ENCODE measurements at regions not wholly inside any gene's neighbourhood (a gene's known extent, or its start where the extent isn't known, plus 50 kb on each side); places are given as distances from the start of the nearest gene placed in this dataset.

- no peaks in the 10 kb centered on the region for H3K9me2 ChIP-seq (ENCODE audit: insufficient read depth, low read length)
- H2AFZ ChIP-seq (ENCODE audit: low read depth, low read length): no peak overlapping the region
- TF ChIP-seq POLR2AphosphoS5 (IDR thresholded peaks at IDR 0.05) (no peak), RAD21 (conservative IDR thresholded peaks at IDR 0.05) (no peak), EP300 (conservative IDR thresholded peaks at IDR 0.05; ENCODE audit: poor library complexity, severe bottlenecking) (no peak), REST (IDR thresholded peaks at IDR 0.05; ENCODE audit: borderline replicate concordance) (no peak), MXI1 (conservative IDR thresholded peaks at IDR 0.05; ENCODE audit: poor library complexity, severe bottlenecking) (no peak), TAF1 (IDR thresholded peaks at IDR 0.05; ENCODE audit: low read depth) (no peak), SMC3 (conservative IDR thresholded peaks at IDR 0.05; ENCODE audit: poor library complexity) (no peak), EZH2 (IDR thresholded peaks at IDR 0.05; ENCODE audit: borderline replicate concordance, insufficient read depth, low read length, poor library complexity, severe bottlenecking) (no peak)
- TF ChIP-seq, protein P1, sequence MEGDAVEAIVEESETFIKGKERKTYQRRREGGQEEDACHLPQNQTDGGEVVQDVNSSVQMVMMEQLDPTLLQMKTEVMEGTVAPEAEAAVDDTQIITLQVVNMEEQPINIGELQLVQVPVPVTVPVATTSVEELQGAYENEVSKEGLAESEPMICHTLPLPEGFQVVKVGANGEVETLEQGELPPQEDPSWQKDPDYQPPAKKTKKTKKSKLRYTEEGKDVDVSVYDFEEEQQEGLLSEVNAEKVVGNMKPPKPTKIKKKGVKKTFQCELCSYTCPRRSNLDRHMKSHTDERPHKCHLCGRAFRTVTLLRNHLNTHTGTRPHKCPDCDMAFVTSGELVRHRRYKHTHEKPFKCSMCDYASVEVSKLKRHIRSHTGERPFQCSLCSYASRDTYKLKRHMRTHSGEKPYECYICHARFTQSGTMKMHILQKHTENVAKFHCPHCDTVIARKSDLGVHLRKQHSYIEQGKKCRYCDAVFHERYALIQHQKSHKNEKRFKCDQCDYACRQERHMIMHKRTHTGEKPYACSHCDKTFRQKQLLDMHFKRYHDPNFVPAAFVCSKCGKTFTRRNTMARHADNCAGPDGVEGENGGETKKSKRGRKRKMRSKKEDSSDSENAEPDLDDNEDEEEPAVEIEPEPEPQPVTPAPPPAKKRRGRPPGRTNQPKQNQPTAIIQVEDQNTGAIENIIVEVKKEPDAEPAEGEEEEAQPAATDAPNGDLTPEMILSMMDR (IDR thresholded peaks at IDR 0.05; ENCODE audit: poor library complexity, severe bottlenecking): no peak
- no peaks in the 10 kb centered on the region for H3K27me3 ChIP-seq (ENCODE audit: insufficient read depth, low read depth, low read length)
- no peak overlapping the region for H3K4me2 ChIP-seq (ENCODE audit: low read length)
- no peak overlapping the region for H3K9ac ChIP-seq (ENCODE audit: low read length)
- H3K36me3 ChIP-seq (ENCODE audit: insufficient read depth, low read length): no peaks in the 10 kb centered on the region
- no peaks in the 10 kb centered on the region for H4K20me1 ChIP-seq (ENCODE audit: insufficient read depth)
- no peak overlapping the region for H3K4me3 ChIP-seq (ENCODE audit: low read length)
- no peaks in the 10 kb centered on the region for H3K9me3 ChIP-seq (ENCODE audit: low read length)
- peaks cover 7% of the 10 kb centered on the region for H3K79me2 ChIP-seq (replicated peaks; ENCODE audit: insufficient read depth, low read length)
- H3K27ac ChIP-seq (ENCODE audit: low read length): no peak overlapping the region
- H3F3A ChIP-seq (ENCODE audit: insufficient read depth, low read length, poor library complexity, severe bottlenecking): no peaks in the 10 kb centered on the region
Observed at GRCh38 chr18:46215902-46216723, 111.9 kb downstream of the HAUS1 start.

- Histone ChIP-seq H3F3A (ENCODE audit: insufficient read depth, low read length, poor library complexity, severe bottlenecking) (no peaks in the 10 kb centered on the region), H3K9me3 (ENCODE audit: low read length) (no peaks in the 10 kb centered on the region), H4K20me1 (ENCODE audit: insufficient read depth) (no peaks in the 10 kb centered on the region), H3K36me3 (ENCODE audit: insufficient read depth, low read length) (no peaks in the 10 kb centered on the region), H3K79me2 (replicated peaks; ENCODE audit: insufficient read depth, low read length) (peaks cover 5% of the 10 kb centered on the region), H3K4me3 (ENCODE audit: low read length) (no peak overlapping the region), H3K9me2 (ENCODE audit: insufficient read depth, low read length) (no peaks in the 10 kb centered on the region), H2AFZ (ENCODE audit: low read depth, low read length) (no peak overlapping the region), H3K4me2 (ENCODE audit: low read length) (no peak overlapping the region), H3K9ac (ENCODE audit: low read length) (no peak overlapping the region), H3K27ac (ENCODE audit: low read length) (no peak overlapping the region), H3K27me3 (ENCODE audit: insufficient read depth, low read depth, low read length) (no peaks in the 10 kb centered on the region)
- TF ChIP-seq MXI1 (conservative IDR thresholded peaks at IDR 0.05; ENCODE audit: poor library complexity, severe bottlenecking) (no peak), RAD21 (conservative IDR thresholded peaks at IDR 0.05) (no peak), EZH2 (IDR thresholded peaks at IDR 0.05; ENCODE audit: borderline replicate concordance, insufficient read depth, low read length, poor library complexity, severe bottlenecking) (no peak), REST (IDR thresholded peaks at IDR 0.05; ENCODE audit: borderline replicate concordance) (no peak), EP300 (conservative IDR thresholded peaks at IDR 0.05; ENCODE audit: poor library complexity, severe bottlenecking) (no peak), SMC3 (conservative IDR thresholded peaks at IDR 0.05; ENCODE audit: poor library complexity) (no peak), TAF1 (IDR thresholded peaks at IDR 0.05; ENCODE audit: low read depth) (no peak), POLR2AphosphoS5 (IDR thresholded peaks at IDR 0.05) (no peak)
- TF ChIP-seq, protein P1 (IDR thresholded peaks at IDR 0.05; ENCODE audit: poor library complexity, severe bottlenecking): no peak
Observed at GRCh38 chr18:46220116-46220515, 115.9 kb downstream of the HAUS1 start.

Data from neural cell (in vitro differentiated cells).